Body of pancreas (tissue), 4 donors: ENCODE measurements at regions not wholly inside any gene's neighbourhood (a gene's known extent, or its start where the extent isn't known, plus 50 kb on each side); places are given as distances from the start of the nearest gene placed in this dataset.

ENCODE experiments used
- POLR2A ChIP-seq, 3 donors: fragments of 450-650 bp; IDR thresholded peaks; one replicate each; pipeline ENCODE4 v1.6.1; 2016; ENCODE audit warnings: antibody characterized with exemption in 3 of 3, mild to moderate bottlenecking in 2 of 3
- TF ChIP-seq, protein P1 (sequence below), 7 experiments: fragments of 450-650 bp in 4 of 7; fragments of 200-600 bp in 3 of 7; sonication (generic) in 3 of 7; IDR thresholded peaks; one replicate each; pipeline ENCODE4 v1.5.1; 2016 to 2019; ENCODE audit warnings: antibody characterized with exemption in 7 of 7

DNA sequence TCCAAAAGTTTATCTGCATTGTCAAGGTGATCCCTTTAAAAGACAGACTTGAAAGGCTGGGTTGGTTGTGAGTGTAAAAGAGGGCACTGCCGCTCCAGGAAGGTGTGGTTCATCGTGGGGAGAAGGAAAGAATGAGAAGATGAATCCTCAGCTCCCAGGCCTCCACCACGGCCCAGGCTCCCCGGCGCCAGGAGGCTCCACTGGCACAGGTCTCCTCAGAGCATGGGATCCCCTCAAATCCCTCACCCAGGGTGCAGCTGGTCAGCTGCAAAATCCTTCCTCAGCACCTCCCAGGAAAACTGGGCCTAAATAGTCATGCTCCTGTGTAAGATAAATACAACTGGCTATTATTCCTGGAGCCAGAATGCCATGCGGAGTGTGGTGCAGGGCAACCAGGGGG, 221.1 kb downstream of the ZNF516 start:
- TF ChIP-seq POLR2A (IDR thresholded peaks at IDR 0.05), result no peak
- TF ChIP-seq, protein P1, sequence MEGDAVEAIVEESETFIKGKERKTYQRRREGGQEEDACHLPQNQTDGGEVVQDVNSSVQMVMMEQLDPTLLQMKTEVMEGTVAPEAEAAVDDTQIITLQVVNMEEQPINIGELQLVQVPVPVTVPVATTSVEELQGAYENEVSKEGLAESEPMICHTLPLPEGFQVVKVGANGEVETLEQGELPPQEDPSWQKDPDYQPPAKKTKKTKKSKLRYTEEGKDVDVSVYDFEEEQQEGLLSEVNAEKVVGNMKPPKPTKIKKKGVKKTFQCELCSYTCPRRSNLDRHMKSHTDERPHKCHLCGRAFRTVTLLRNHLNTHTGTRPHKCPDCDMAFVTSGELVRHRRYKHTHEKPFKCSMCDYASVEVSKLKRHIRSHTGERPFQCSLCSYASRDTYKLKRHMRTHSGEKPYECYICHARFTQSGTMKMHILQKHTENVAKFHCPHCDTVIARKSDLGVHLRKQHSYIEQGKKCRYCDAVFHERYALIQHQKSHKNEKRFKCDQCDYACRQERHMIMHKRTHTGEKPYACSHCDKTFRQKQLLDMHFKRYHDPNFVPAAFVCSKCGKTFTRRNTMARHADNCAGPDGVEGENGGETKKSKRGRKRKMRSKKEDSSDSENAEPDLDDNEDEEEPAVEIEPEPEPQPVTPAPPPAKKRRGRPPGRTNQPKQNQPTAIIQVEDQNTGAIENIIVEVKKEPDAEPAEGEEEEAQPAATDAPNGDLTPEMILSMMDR (IDR thresholded peaks at IDR 0.05), result no peak
